ENCODE measurements at regions not wholly inside any gene's neighbourhood (a gene's known extent, or its start where the extent isn't known, plus 50 kb on each side); places are given as distances from the start of the nearest gene placed in this dataset.
A peak's percentile ranks its signal among the peaks of the same experiment; 100 is the strongest.
"Not testable (repeated sequence)": the region's sequence is repeated elsewhere in the genome, so short reads cannot be mapped to it uniquely, and the experiment has no call there.

GRCh38 chr15:98525661-98526001 lies 122.7 kb upstream of the IGF1R start:
- DNase-seq (ENCODE audit: low spot score), result no peak

- DNase-seq (ENCODE audit: low spot score), result no peak
Measured at GRCh38 chr15:98526094-98526493, 122.2 kb upstream of the IGF1R start.

- DNase-seq (ENCODE audit: low spot score), result no peak
Measured at GRCh38 chr15:98528046-98528725, 120.2 kb upstream of the IGF1R start.

GRCh38 chr15:98529205-98530145 lies 118.9 kb upstream of the IGF1R start:
- DNase-seq (ENCODE audit: low spot score), result no peak

- no peak for DNase-seq (ENCODE audit: low spot score)
Measured at GRCh38 chr15:98530570-98530969, 117.8 kb upstream of the IGF1R start.

GRCh38 chr15:98532063-98532462 lies 116.3 kb upstream of the IGF1R start:
- DNase-seq (ENCODE audit: low spot score), result no peak

GRCh38 chr15:98536976-98537375 lies 111.4 kb upstream of the IGF1R start:
- DNase-seq (ENCODE audit: low spot score), result no peak

- no peak for DNase-seq (ENCODE audit: low spot score)
Measured at GRCh38 chr15:98537516-98538060, 110.8 kb upstream of the IGF1R start.

- no peak for DNase-seq (ENCODE audit: low spot score)
Measured at GRCh38 chr15:98541519-98541918, 106.8 kb upstream of the IGF1R start.

GRCh38 chr15:98543237-98543636 lies 105.1 kb upstream of the IGF1R start:
- DNase-seq (ENCODE audit: low spot score), result no peak

- no peak for DNase-seq (ENCODE audit: low spot score)
Measured at GRCh38 chr15:98546329-98546728, 102.0 kb upstream of the IGF1R start.

GRCh38 chr15:98547275-98547674 lies 101.1 kb upstream of the IGF1R start:
- no peak for DNase-seq (ENCODE audit: low spot score)

GRCh38 chr15:98547741-98548138 lies 100.6 kb upstream of the IGF1R start:
- peak; percentile 42 for DNase-seq (ENCODE audit: low spot score)

- peak; percentile 72 for DNase-seq (ENCODE audit: low spot score)
Measured at GRCh38 chr15:98548139-98548971, 100.0 kb upstream of the IGF1R start.

GRCh38 chr15:98549003-98549402 lies 99.3 kb upstream of the IGF1R start:
- no peak for DNase-seq (ENCODE audit: low spot score)

GRCh38 chr15:98549741-98550140 lies 98.6 kb upstream of the IGF1R start:
- no peak for DNase-seq (ENCODE audit: low spot score)

- not testable (repeated sequence) for DNase-seq (ENCODE audit: low spot score)
Measured at GRCh38 chr15:98550363-98550762, 98.0 kb upstream of the IGF1R start.

- no peak for DNase-seq (ENCODE audit: low spot score)
Measured at GRCh38 chr15:98551936-98552562, 96.3 kb upstream of the IGF1R start.

- DNase-seq (ENCODE audit: low spot score), result no peak
Measured at GRCh38 chr15:98554272-98555172, 93.8 kb upstream of the IGF1R start.

- no peak for DNase-seq (ENCODE audit: low spot score)
Measured at GRCh38 chr15:98555173-98555515, 93.2 kb upstream of the IGF1R start.

GRCh38 chr15:98556321-98556720 lies 92.0 kb upstream of the IGF1R start:
- DNase-seq (ENCODE audit: low spot score), result no peak
